PC-9 (cell line): ENCODE measurements at regions not wholly inside any gene's neighbourhood (a gene's known extent, or its start where the extent isn't known, plus 50 kb on each side); places are given as distances from the start of the nearest gene placed in this dataset.
A peak's percentile ranks its signal among the peaks of the same experiment; 100 is the strongest.

Experiments
- BruUV-seq: library from RNA; stranded (reverse); fragments of 400-500 nt; replicated peaks from 2 replicates; lab custom pipeline; 2021; lab: Mats Ljungman, UMichigan
- CTCF ChIA-PET: fragments of 300-600 bp; sonication (Branson Sonifier 250); formaldehyde crosslinking; loops from one replicate; lab custom pipeline; 2022; ENCODE audit warnings: antibody characterized with exemption; lab: Charles Lee
- POLR2A ChIA-PET: fragments of 300-600 bp; sonication (Branson Sonifier 250); formaldehyde crosslinking; loops from one replicate; lab custom pipeline; 2022; ENCODE audit warnings: antibody characterized with exemption; ENCODE audit not compliant: unreplicated experiment; lab: Charles Lee
- DNase-seq, 2 experiments: peaks; one replicate each; pipeline versions ENCODE4 v3.0.0 to v3.0.0-alpha.2; 2015 to 2022; ENCODE audit warnings: mixed read lengths in 1 of 2
- H2AFZ ChIP-seq: fragments of 200-600 bp; sonication (generic); 2 replicates; pipeline ENCODE4 v1.8.1; 2017; ENCODE audit warnings: antibody characterized with exemption
- H3F3A ChIP-seq: fragments of 200-600 bp; sonication (generic); 2 replicates; pipeline ENCODE4 v1.8.1; 2017; ENCODE audit warnings: antibody characterized with exemption, mild to moderate bottlenecking, low read depth; ENCODE audit not compliant: insufficient read depth
- H3K27ac ChIP-seq: fragments of 200-600 bp; sonication (generic); 2 replicates; pipeline ENCODE4 v1.6.1; 2016; ENCODE audit warnings: mixed run types
- H3K27me3 ChIP-seq: fragments of 200-600 bp; sonication (generic); 2 replicates; pipeline ENCODE4 v1.6.1; 2016; ENCODE audit warnings: low read depth, mixed run types; ENCODE audit not compliant: insufficient read depth
- H3K36me3 ChIP-seq: fragments of 200-600 bp; sonication (generic); 2 replicates; pipeline ENCODE4 v1.6.1; 2016; ENCODE audit warnings: low read depth, mixed run types
- H3K4me1 ChIP-seq: fragments of 200-600 bp; sonication (generic); replicated peaks from 2 replicates; pipeline ENCODE4 v1.6.1; 2016; ENCODE audit warnings: mixed run types; ENCODE audit not compliant: insufficient read depth
- H3K4me2 ChIP-seq: fragments of 200-600 bp; sonication (generic); 2 replicates; pipeline ENCODE4 v1.6.1; 2017; ENCODE audit warnings: mixed run types
- H3K4me3 ChIP-seq: fragments of 200-600 bp; sonication (generic); 2 replicates; pipeline ENCODE4 v1.6.1; 2016; ENCODE audit warnings: mixed run types
- H3K79me2 ChIP-seq: fragments of 200-600 bp; sonication (generic); 2 replicates; pipeline ENCODE4 v1.6.1; 2017; ENCODE audit warnings: low read depth, mixed run types
- H3K9me2 ChIP-seq: fragments of 200-600 bp; sonication (generic); 2 replicates; pipeline ENCODE4 v1.8.1; 2017; ENCODE audit warnings: mild to moderate bottlenecking; ENCODE audit not compliant: insufficient read depth
- H3K9me3 ChIP-seq: fragments of 200-600 bp; sonication (generic); 2 replicates; pipeline ENCODE4 v1.8.1; 2016; ENCODE audit warnings: low read depth; ENCODE audit not compliant: insufficient read depth
- H4K20me1 ChIP-seq: fragments of 200-600 bp; sonication (generic); 2 replicates; pipeline ENCODE4 v1.8.1; 2017; ENCODE audit not compliant: insufficient read depth
- EZH2 ChIP-seq: fragments of 200-600 bp; sonication (generic); IDR thresholded peaks from 2 replicates; pipeline ENCODE4 v1.8.0; 2017; ENCODE audit warnings: antibody characterized with exemption, low read depth
- intact Hi-C: fragments of 100-400 bp; cut with micrococcal nuclease; formaldehyde crosslinking; loops from one replicate; pipeline ENCODE4 v1.10.0; 2022; ENCODE audit not compliant: unreplicated experiment
- TF ChIP-seq, protein P1 (sequence below): fragments of 200-600 bp; sonication (generic); conservative IDR thresholded peaks from 2 replicates; pipeline ENCODE4 v1.6.1; 2017; ENCODE audit warnings: mixed run types, antibody characterized with exemption, mild to moderate bottlenecking, moderate library complexity

DNA sequence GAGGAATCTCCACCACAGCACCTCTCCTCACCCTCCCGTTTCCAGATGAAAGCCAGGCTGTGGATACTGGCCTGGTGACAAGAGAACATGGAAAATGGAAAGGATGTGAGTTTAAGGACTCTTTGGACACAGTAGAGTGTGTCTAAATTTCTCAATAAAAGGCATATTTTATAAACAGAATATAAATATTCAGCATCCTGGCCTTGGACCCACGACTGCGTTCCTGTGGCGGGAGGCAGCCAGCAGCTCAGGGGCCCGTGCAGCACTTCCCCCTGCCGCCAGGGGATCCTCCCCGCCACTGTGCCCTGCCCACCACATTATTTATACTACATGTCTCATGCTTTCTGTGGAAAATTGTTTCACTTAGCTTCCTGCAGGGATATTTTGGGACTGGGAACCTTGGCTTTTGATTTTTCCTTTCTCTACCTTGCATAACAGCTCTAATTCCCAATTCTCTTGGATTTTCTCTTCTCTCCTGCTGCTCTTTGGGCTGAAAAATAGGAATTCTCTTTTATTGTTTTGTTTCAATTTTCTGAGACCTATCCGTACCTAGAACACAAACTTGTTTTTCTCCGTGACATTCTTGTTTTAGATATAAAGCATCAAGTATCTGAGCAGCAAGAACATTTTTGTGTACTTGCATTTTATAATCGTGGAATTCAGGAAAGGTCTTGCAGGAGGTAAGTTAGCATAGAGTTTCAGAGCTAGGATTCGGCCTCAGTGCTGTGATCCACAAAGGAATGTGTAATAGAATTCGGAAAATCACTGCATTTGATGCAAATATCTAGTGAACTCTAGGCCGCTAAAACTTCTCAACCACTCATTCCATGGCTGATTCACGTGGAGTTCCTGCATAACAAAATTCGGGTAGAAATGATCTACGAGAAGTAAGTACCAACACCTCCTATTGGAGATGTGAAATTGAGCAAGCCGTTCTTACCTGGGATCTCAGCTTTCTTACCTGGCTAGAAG lies 107.7 kb upstream of the SPATA13 start:
- intact Hi-C loops = loop anchor here (1.0 to 5.0 kb wide), 4 partner anchors 36 to 167 kb away; no protein-coding TSS in a partner anchor
- no peak overlapping the region for H2AFZ ChIP-seq
- H4K20me1 ChIP-seq = no peaks in the 10 kb centered on the region
- H3F3A ChIP-seq = no peaks in the 10 kb centered on the region
- H3K36me3 ChIP-seq = no peaks in the 10 kb centered on the region
- H3K27ac ChIP-seq = no peak overlapping the region
- DNase-seq = no peak
- H3K4me2 ChIP-seq = no peak overlapping the region
- no peaks in the 10 kb centered on the region for H3K9me3 ChIP-seq
- no TSS peak for BruUV-seq
- TF ChIP-seq EZH2 = no peak
- TF ChIP-seq, protein P1, sequence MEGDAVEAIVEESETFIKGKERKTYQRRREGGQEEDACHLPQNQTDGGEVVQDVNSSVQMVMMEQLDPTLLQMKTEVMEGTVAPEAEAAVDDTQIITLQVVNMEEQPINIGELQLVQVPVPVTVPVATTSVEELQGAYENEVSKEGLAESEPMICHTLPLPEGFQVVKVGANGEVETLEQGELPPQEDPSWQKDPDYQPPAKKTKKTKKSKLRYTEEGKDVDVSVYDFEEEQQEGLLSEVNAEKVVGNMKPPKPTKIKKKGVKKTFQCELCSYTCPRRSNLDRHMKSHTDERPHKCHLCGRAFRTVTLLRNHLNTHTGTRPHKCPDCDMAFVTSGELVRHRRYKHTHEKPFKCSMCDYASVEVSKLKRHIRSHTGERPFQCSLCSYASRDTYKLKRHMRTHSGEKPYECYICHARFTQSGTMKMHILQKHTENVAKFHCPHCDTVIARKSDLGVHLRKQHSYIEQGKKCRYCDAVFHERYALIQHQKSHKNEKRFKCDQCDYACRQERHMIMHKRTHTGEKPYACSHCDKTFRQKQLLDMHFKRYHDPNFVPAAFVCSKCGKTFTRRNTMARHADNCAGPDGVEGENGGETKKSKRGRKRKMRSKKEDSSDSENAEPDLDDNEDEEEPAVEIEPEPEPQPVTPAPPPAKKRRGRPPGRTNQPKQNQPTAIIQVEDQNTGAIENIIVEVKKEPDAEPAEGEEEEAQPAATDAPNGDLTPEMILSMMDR = no peak
- peaks cover 14% of the 10 kb centered on the region for H3K4me1 ChIP-seq
- H3K27me3 ChIP-seq = no peaks in the 10 kb centered on the region
- no peaks in the 10 kb centered on the region for H3K79me2 ChIP-seq
- POLR2A ChIA-PET = interaction anchor here (0.6 kb wide), 1 partner anchor 78 kb away, joined by 4 read pairs; no protein-coding TSS in a partner anchor
- CTCF ChIA-PET = interaction anchor here (1.5 kb wide), 1 partner anchor 165 kb away, joined by 3 read pairs; no protein-coding TSS in a partner anchor
- H3K9me2 ChIP-seq = no peaks in the 10 kb centered on the region
- no peak overlapping the region for H3K4me3 ChIP-seq

DNA sequence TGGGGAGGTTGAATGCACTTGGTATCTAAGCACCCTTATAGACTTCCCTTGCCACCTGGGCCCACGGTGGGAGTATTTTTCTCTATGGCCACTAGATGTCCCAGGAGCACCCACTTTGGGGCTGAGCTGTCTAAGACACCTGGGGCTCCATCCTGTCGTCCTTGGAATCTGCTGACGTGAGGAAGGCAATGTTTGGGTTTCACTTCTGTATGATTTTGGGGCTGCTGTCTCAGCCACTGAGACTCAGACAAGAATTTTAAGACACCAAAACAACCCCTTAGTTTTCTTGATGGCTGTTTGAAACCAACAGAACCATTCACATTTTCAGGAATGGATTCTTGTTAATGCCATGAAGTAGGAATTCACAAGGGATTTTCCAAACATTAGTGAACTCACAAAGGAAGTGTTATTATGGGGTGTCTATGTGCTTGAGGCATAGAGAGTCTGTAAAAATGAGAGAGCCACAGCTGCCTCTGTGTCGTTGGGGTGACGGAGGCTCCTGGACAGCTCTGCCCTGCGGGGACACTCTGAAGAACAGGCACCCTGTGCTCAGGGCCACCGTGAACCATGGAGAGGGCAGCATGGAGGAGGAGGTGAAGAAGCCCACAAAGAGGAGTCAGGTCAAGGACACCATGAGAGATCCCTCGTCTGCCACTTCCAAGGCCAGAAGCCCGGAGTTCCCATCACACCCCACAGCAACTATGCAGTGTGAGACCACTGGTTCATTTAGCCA lies 106.8 kb upstream of the SPATA13 start:
- ChIA-PET POLR2A (no interaction called here), CTCF (interaction anchor here (1.5 kb wide), 1 partner anchor 164 kb away, joined by 3 read pairs; no protein-coding TSS in a partner anchor)
- Histone ChIP-seq H3K9me3 (no peaks in the 10 kb centered on the region), H3K36me3 (no peaks in the 10 kb centered on the region), H3K27me3 (no peaks in the 10 kb centered on the region), H3K9me2 (no peaks in the 10 kb centered on the region), H2AFZ (peak overlapping the region; percentile 61; the same call in 1 of the 2 replicates), H4K20me1 (no peaks in the 10 kb centered on the region), H3K4me2 (peak overlapping the region; percentile 39), H3K27ac (no peak overlapping the region), H3F3A (no peaks in the 10 kb centered on the region), H3K79me2 (no peaks in the 10 kb centered on the region), H3K4me1 (peaks cover 14% of the 10 kb centered on the region), H3K4me3 (no peak overlapping the region)
- peak; percentile 55 to 78 for DNase-seq
- TF ChIP-seq, protein P1 = peak; percentile 89
- no peak for TF ChIP-seq EZH2
- intact Hi-C loops = loop anchor here (1.0 to 5.0 kb wide), 4 partner anchors 36 to 167 kb away; no protein-coding TSS in a partner anchor
- no TSS peak for BruUV-seq

DNA sequence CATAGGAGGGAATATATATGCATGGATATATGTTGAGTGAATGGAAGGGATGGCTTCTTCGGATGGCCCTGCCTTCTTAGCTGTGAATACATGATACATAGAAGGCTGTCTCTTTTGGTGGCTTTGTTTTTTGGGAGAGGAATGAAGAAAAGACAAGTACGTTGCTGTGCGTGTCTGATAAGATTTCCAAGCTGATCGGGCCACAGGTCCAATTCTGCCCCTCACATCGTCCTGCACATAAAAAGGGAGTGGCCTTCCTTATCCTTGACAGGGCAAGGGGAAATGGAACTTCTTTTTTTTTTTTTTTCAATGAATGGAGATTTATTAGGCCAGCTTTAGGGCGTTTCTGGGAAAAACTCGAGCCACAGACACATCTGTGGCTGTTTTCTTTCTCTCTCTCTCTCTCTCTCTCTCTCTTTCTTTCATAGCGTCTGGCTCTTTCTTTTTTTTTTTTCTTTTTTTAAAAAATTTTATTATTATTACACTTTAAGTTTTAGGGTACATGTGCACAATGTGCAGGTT lies 103.8 kb upstream of the SPATA13 start:
- Histone ChIP-seq H3K4me1 (no peaks in the 10 kb centered on the region; the same call in 1 of the 2 replicates), H3K79me2 (no peaks in the 10 kb centered on the region), H3K4me2 (no peak overlapping the region), H3K27me3 (no peaks in the 10 kb centered on the region), H4K20me1 (no peaks in the 10 kb centered on the region), H3K4me3 (no peak overlapping the region), H3F3A (no peaks in the 10 kb centered on the region), H3K9me2 (no peaks in the 10 kb centered on the region), H2AFZ (no peak overlapping the region), H3K9me3 (no peaks in the 10 kb centered on the region), H3K27ac (no peak overlapping the region), H3K36me3 (no peaks in the 10 kb centered on the region)
- intact Hi-C loops = no loop called here
- ChIA-PET POLR2A (no interaction called here), CTCF (no interaction called here)
- BruUV-seq = no TSS peak
- DNase-seq = no peak
- no peak for TF ChIP-seq EZH2
- TF ChIP-seq, protein P1 = no peak
